SK-N-SH (cell line): ENCODE measurements at regions not wholly inside any gene's neighbourhood (a gene's known extent, or its start where the extent isn't known, plus 50 kb on each side); places are given as distances from the start of the nearest gene placed in this dataset.

Experiments used
- CTCF ChIA-PET: fragments of 300-600, 350-600 bp; formaldehyde crosslinking; extraction: SDS; loops from one replicate; lab custom pipeline; 2021; lab: Yijun Ruan, JAX
- POLR2A ChIA-PET: fragments of 350-600 bp; sonication (Branson Sonifier 250); formaldehyde crosslinking; extraction: SDS; loops from one replicate; lab custom pipeline; 2020; ENCODE audit warnings: antibody characterized with exemption, inconsistent platforms; lab: Yijun Ruan, JAX
- DNase-seq: peaks from one replicate; pipeline ENCODE4 v3.0.0; 2012
- H2AFZ ChIP-seq: fragments of 200-600 bp; sonication (generic); 2 replicates; pipeline ENCODE4 v1.8.1; 2016; ENCODE audit warnings: antibody characterized with exemption, mild to moderate bottlenecking, low read depth
- H3F3A ChIP-seq: fragments of 200-600 bp; sonication (generic); replicated peaks from 2 replicates; pipeline ENCODE3; 2016; ENCODE audit warnings: antibody characterized with exemption, mild to moderate bottlenecking; ENCODE audit not compliant: insufficient read depth
- H3K27ac ChIP-seq, 2 experiments: fragments of 200-500 bp in 1 of 2; fragments of 200-600 bp in 1 of 2; sonication (Bioruptor generic) in 1 of 2; sonication (generic), shearing (Covaris generic) in 1 of 2; 2 replicates each; pipeline versions ENCODE4 v1.5.1 to v1.6.1; 2014 to 2016; ENCODE audit warnings: low read depth in 2 of 2, inconsistent platforms in 1 of 2, low read length in 1 of 2, mild to moderate bottlenecking in 1 of 2, mixed read lengths in 1 of 2
- H3K27me3 ChIP-seq: fragments of 200-600 bp; sonication (generic), shearing (Covaris generic); 2 replicates; pipeline ENCODE4 v1.6.1; 2016; ENCODE audit warnings: mixed run types; ENCODE audit not compliant: insufficient read depth
- H3K36me3 ChIP-seq, 2 experiments: fragments of 200-500 bp in 1 of 2; fragments of 200-600 bp in 1 of 2; sonication (Bioruptor generic) in 1 of 2; sonication (generic) in 1 of 2; replicated peaks in 1 of 2; 2 replicates each; pipeline versions ENCODE3 to v1.5.1; 2014 to 2016; ENCODE audit warnings: low read length in 1 of 2, mild to moderate bottlenecking in 1 of 2; ENCODE audit not compliant: insufficient read depth in 2 of 2, control insufficient read depth in 1 of 2
- H3K4me1 ChIP-seq, 2 experiments: fragments of 200-500 bp in 1 of 2; fragments of 200-600 bp in 1 of 2; sonication (Bioruptor generic) in 1 of 2; sonication (generic), shearing (Covaris generic) in 1 of 2; 2 replicates each; pipeline versions ENCODE4 v1.5.1 to v1.6.1; 2014 to 2016; ENCODE audit warnings: low read depth in 1 of 2, low read length in 1 of 2, mixed run types in 1 of 2; ENCODE audit not compliant: insufficient read depth in 2 of 2, control insufficient read depth in 1 of 2
- H3K4me2 ChIP-seq: fragments of 200-600 bp; sonication (generic), shearing (Covaris generic); 2 replicates; pipeline ENCODE4 v1.6.1; 2017; ENCODE audit warnings: mixed run types
- H3K4me3 ChIP-seq, 2 experiments: fragments of 200-500 bp in 1 of 2; fragments of 200-600 bp in 1 of 2; sonication (Bioruptor generic) in 1 of 2; sonication (generic), shearing (Covaris generic) in 1 of 2; 2 replicates each; pipeline versions ENCODE4 v1.5.1 to v1.8.1; 2014 to 2016; ENCODE audit warnings: low read depth in 2 of 2, inconsistent platforms in 1 of 2, low read length in 1 of 2, mild to moderate bottlenecking in 1 of 2, mixed read lengths in 1 of 2, moderate library complexity in 1 of 2
- H3K79me2 ChIP-seq: fragments of 200-600 bp; sonication (generic); 2 replicates; pipeline ENCODE4 v1.8.1; 2017; ENCODE audit warnings: mild to moderate bottlenecking; ENCODE audit not compliant: insufficient read depth
- H3K9ac ChIP-seq: fragments of 200-600 bp; sonication (generic); 2 replicates; pipeline ENCODE4 v1.6.1; 2017; ENCODE audit warnings: mixed run types
- H3K9me2 ChIP-seq: fragments of 200-600 bp; sonication (generic); 2 replicates; pipeline ENCODE4 v1.6.1; 2017; ENCODE audit warnings: mixed run types
- H3K9me3 ChIP-seq: fragments of 200-600 bp; sonication (generic); 2 replicates; pipeline ENCODE4 v1.6.1; 2017; ENCODE audit warnings: mixed run types, mild to moderate bottlenecking, moderate library complexity
- H4K20me1 ChIP-seq: fragments of 200-600 bp; sonication (generic); 2 replicates; pipeline ENCODE4 v1.6.1; 2017; ENCODE audit warnings: mild to moderate bottlenecking, mixed run types; ENCODE audit not compliant: insufficient read depth
- EP300 ChIP-seq, 2 experiments: IDR thresholded peaks; 2 replicates each; pipeline versions ENCODE4 v1.4.0 to v1.6.1; 2012; ENCODE audit warnings: borderline replicate concordance in 1 of 2, low read depth in 1 of 2, low read length in 1 of 2
- EZH2phosphoT487 ChIP-seq: fragments of 200-600 bp; sonication (generic); IDR thresholded peaks from 2 replicates; pipeline ENCODE4 v1.6.1; 2017; ENCODE audit warnings: low read depth, mixed run types, mild to moderate bottlenecking, antibody characterized with exemption, moderate library complexity, borderline replicate concordance
- FOSL2 ChIP-seq: IDR thresholded peaks from 2 replicates; pipeline ENCODE4 v1.4.0; 2012; ENCODE audit warnings: low read depth, mild to moderate bottlenecking, moderate library complexity, borderline replicate concordance
- GATA2 ChIP-seq: sonication (generic); formaldehyde crosslinking; IDR thresholded peaks from 2 replicates; pipeline ENCODE4 v1.5.0; 2020; ENCODE audit warnings: mild to moderate bottlenecking, missing genetic modification reagents
- JUND ChIP-seq: IDR thresholded peaks from 2 replicates; pipeline ENCODE4 v1.4.0; 2012
- MAX ChIP-seq: IDR thresholded peaks from 2 replicates; pipeline ENCODE4 v1.4.0; 2012; ENCODE audit warnings: low read depth
- MEF2A ChIP-seq: IDR thresholded peaks from 2 replicates; pipeline ENCODE4 v1.4.0; 2012; ENCODE audit warnings: low read depth, borderline replicate concordance
- MXI1 ChIP-seq: IDR thresholded peaks from 2 replicates; pipeline ENCODE4 v1.6.1; 2012; ENCODE audit warnings: mild to moderate bottlenecking, low read depth, low read length, improper control_type of control experiment
- NFIC ChIP-seq: IDR thresholded peaks from 2 replicates; pipeline ENCODE4 v1.4.0; 2012; ENCODE audit warnings: borderline replicate concordance
- NRF1 ChIP-seq: IDR thresholded peaks from 2 replicates; pipeline ENCODE4 v1.6.1; 2012; ENCODE audit warnings: low read depth, mild to moderate bottlenecking, low read length
- RAD21 ChIP-seq: IDR thresholded peaks from 2 replicates; pipeline ENCODE4 v1.6.1; 2012; ENCODE audit warnings: mild to moderate bottlenecking, low read length
- RFX5 ChIP-seq: IDR thresholded peaks from 2 replicates; pipeline ENCODE4 v1.6.1; 2012; ENCODE audit warnings: mild to moderate bottlenecking, improper control_type of control experiment, low read length
- SIN3A ChIP-seq: IDR thresholded peaks from 2 replicates; pipeline ENCODE4 v1.6.1; 2012; ENCODE audit warnings: low read depth, mild to moderate bottlenecking, low read length, moderate library complexity, borderline replicate concordance
- SMC3 ChIP-seq: IDR thresholded peaks from 2 replicates; pipeline ENCODE4 v1.6.1; 2012; ENCODE audit warnings: low read depth, low read length, improper control_type of control experiment
- TAF1 ChIP-seq: IDR thresholded peaks from 2 replicates; pipeline ENCODE4 v1.6.1; 2012; ENCODE audit warnings: low read depth, mild to moderate bottlenecking, low read length, moderate library complexity, borderline replicate concordance
- TCF12 ChIP-seq: IDR thresholded peaks from 2 replicates; pipeline ENCODE4 v1.4.0; 2012
- YY1 ChIP-seq: IDR thresholded peaks from 2 replicates; pipeline ENCODE4 v1.4.0; 2012; ENCODE audit warnings: low read depth, mild to moderate bottlenecking
- ZBTB33 ChIP-seq: IDR thresholded peaks from 2 replicates; pipeline ENCODE4 v1.4.0; 2012; ENCODE audit warnings: low read depth, borderline replicate concordance
- whole genome bisulfite sequencing: methylation state at CpG from one replicate; pipeline ENCODE4 v1.1.6; 2017; ENCODE audit warnings: low lambda C conversion rate; 5-methylcytosine and 5-hydroxymethylcytosine counted together

- POLR2A ChIA-PET, result no interaction called here
- H3K9me3 ChIP-seq, result no peaks in the 10 kb centered on the region
- H3K27ac ChIP-seq, result no peak overlapping the region
- no peaks in the 10 kb centered on the region for H4K20me1 ChIP-seq
- no peaks in the 10 kb centered on the region for H3F3A ChIP-seq
- 96% methylated on average over 9 of the region's 9 CpGs for WGBS
- no peaks in the 10 kb centered on the region for H3K4me1 ChIP-seq
- H3K4me2 ChIP-seq, result no peak overlapping the region
- no peak for DNase-seq
- TF ChIP-seq EZH2phosphoT487 (no peak), SIN3A (no peak), FOSL2 (no peak), NRF1 (no peak), JUND (no peak), TAF1 (no peak), EP300 (IDR thresholded peaks at IDR 0.05; ENCODE audit: borderline replicate concordance in 1 of 2, low read depth in 1 of 2, low read length in 1 of 2) (no peak), SMC3 (no peak), TCF12 (no peak), YY1 (no peak), ZBTB33 (no peak), GATA2 (CRISPR knock-in tag) (no peak), NFIC (no peak), MAX (no peak), MEF2A (no peak)
- H3K79me2 ChIP-seq, result no peaks in the 10 kb centered on the region
- CTCF ChIA-PET, result no interaction called here
- H3K9me2 ChIP-seq, result no peaks in the 10 kb centered on the region
- H3K4me3 ChIP-seq, result no peak overlapping the region
- no peaks in the 10 kb centered on the region for H3K27me3 ChIP-seq
- no peak overlapping the region for H3K9ac ChIP-seq
- no peaks in the 10 kb centered on the region for H3K36me3 ChIP-seq
- H2AFZ ChIP-seq, result no peak overlapping the region
Measured at GRCh38 chr7:46209611-46210388, 288.7 kb upstream of the IGFBP3 start.

- H3F3A ChIP-seq, result no peaks in the 10 kb centered on the region
- no peaks in the 10 kb centered on the region for H4K20me1 ChIP-seq
- H3K4me2 ChIP-seq, result no peak overlapping the region
- TF ChIP-seq GATA2 (CRISPR knock-in tag) (no peak), FOSL2 (no peak), RFX5 (no peak), EZH2phosphoT487 (no peak), MXI1 (no peak), RAD21 (no peak)
- WGBS, result 74% methylated on average over 12 of the region's 12 CpGs
- H3K9me2 ChIP-seq, result no peaks in the 10 kb centered on the region
- H3K79me2 ChIP-seq, result no peaks in the 10 kb centered on the region
- H3K9me3 ChIP-seq, result no peaks in the 10 kb centered on the region
- no peak for DNase-seq
- H3K36me3 ChIP-seq, result no peaks in the 10 kb centered on the region
- ChIA-PET CTCF (no interaction called here), POLR2A (no interaction called here)
- no peaks in the 10 kb centered on the region for H3K27me3 ChIP-seq
- H2AFZ ChIP-seq, result no peak overlapping the region
- H3K4me1 ChIP-seq, result no peaks in the 10 kb centered on the region
- H3K27ac ChIP-seq, result no peak overlapping the region
- no peak overlapping the region for H3K4me3 ChIP-seq
- no peak overlapping the region for H3K9ac ChIP-seq
Measured at GRCh38 chr7:46208635-46209525, 287.8 kb upstream of the IGFBP3 start.
